Progenitor cell of endocrine pancreas (in vitro differentiated cells): ENCODE measurements at regions not wholly inside any gene's neighbourhood (a gene's known extent, or its start where the extent isn't known, plus 50 kb on each side); places are given as distances from the start of the nearest gene placed in this dataset.

Source experiments
- DNase-seq: peaks from one replicate; pipeline ENCODE4 v3.0.0; 2021; ENCODE audit warnings: low spot score; ENCODE audit not compliant: unreplicated experiment
- H3K27ac Mint-ChIP-seq: 2 replicates; pipeline ENCODE4 v1.8.0; 2021; ENCODE audit warnings: mild to moderate bottlenecking, moderate library complexity, mixed read lengths
- H3K27me3 Mint-ChIP-seq: 2 replicates; pipeline ENCODE4 v1.8.0; 2021; ENCODE audit warnings: mixed read lengths
- H3K36me3 Mint-ChIP-seq: 2 replicates; pipeline ENCODE4 v1.8.0; 2022; ENCODE audit warnings: mixed read lengths; ENCODE audit not compliant: insufficient read depth
- H3K4me1 Mint-ChIP-seq: 2 replicates; pipeline ENCODE4 v1.8.0; 2021; ENCODE audit warnings: low read depth, mixed read lengths
- H3K4me3 Mint-ChIP-seq: 2 replicates; pipeline ENCODE4 v1.8.0; 2021; ENCODE audit warnings: low read depth, mild to moderate bottlenecking, moderate library complexity, mixed read lengths
- H3K9me3 Mint-ChIP-seq: 2 replicates; pipeline ENCODE4 v1.8.0; 2021; ENCODE audit warnings: low read depth, mixed read lengths
- CTCF ChIP-seq: fragments of 200-600 bp; sonication (generic); IDR thresholded peaks from one replicate; pipeline ENCODE4 v1.5.0; 2021; ENCODE audit warnings: antibody characterized with exemption, mild to moderate bottlenecking; ENCODE audit not compliant: unreplicated experiment

- TF ChIP-seq CTCF, result no peak
- H3K9me3 Mint-ChIP-seq, result no peaks in the 10 kb centered on the region
- no peaks in the 10 kb centered on the region for H3K36me3 Mint-ChIP-seq
- DNase-seq, result no peak
- peaks cover 13% of the 10 kb centered on the region for H3K4me1 Mint-ChIP-seq
- no peak overlapping the region for H3K4me3 Mint-ChIP-seq
- H3K27ac Mint-ChIP-seq, result no peak overlapping the region
- H3K27me3 Mint-ChIP-seq, result peaks cover 9% of the 10 kb centered on the region
Observed at GRCh38 chr10:131451407-131452015, 140.0 kb upstream of the TCERG1L start.

GRCh38 chr10:131452926-131453720 lies 141.6 kb upstream of the TCERG1L start:
- peak; percentile 36 for DNase-seq
- peaks cover 13% of the 10 kb centered on the region for H3K4me1 Mint-ChIP-seq
- no peaks in the 10 kb centered on the region for H3K9me3 Mint-ChIP-seq
- no peak overlapping the region for H3K27ac Mint-ChIP-seq
- no peaks in the 10 kb centered on the region for H3K36me3 Mint-ChIP-seq
- peaks cover 9% of the 10 kb centered on the region for H3K27me3 Mint-ChIP-seq
- peak overlapping the region; percentile 51 for H3K4me3 Mint-ChIP-seq
- no peak for TF ChIP-seq CTCF

GRCh38 chr10:131453721-131454634 lies 142.5 kb upstream of the TCERG1L start:
- peak overlapping the region; percentile 86 for H3K27ac Mint-ChIP-seq

GRCh38 chr10:131456411-131456810 lies 144.9 kb upstream of the TCERG1L start:
- no peak for DNase-seq
- H3K9me3 Mint-ChIP-seq, result no peaks in the 10 kb centered on the region
- no peak for TF ChIP-seq CTCF
- H3K4me1 Mint-ChIP-seq, result peaks cover 24% of the 10 kb centered on the region
- peaks cover 13% of the 10 kb centered on the region for H3K27me3 Mint-ChIP-seq
- H3K27ac Mint-ChIP-seq, result no peak overlapping the region
- H3K36me3 Mint-ChIP-seq, result no peaks in the 10 kb centered on the region
- H3K4me3 Mint-ChIP-seq, result no peak overlapping the region

More at GRCh38 chr10:131453721-131454634, 142.5 kb upstream of the TCERG1L start:
- peaks cover 13% of the 10 kb centered on the region for H3K27me3 Mint-ChIP-seq
- H3K36me3 Mint-ChIP-seq, result no peaks in the 10 kb centered on the region
- DNase-seq, result peak; percentile 85
- H3K9me3 Mint-ChIP-seq, result no peaks in the 10 kb centered on the region
- peak overlapping the region; percentile 68 for H3K4me3 Mint-ChIP-seq
- peaks cover 13% of the 10 kb centered on the region for H3K4me1 Mint-ChIP-seq
- peak; percentile 88 for TF ChIP-seq CTCF

GRCh38 chr10:131461093-131461492 lies 149.6 kb upstream of the TCERG1L start:
- DNase-seq, result no peak
- no peak overlapping the region for H3K27ac Mint-ChIP-seq
- H3K4me3 Mint-ChIP-seq, result no peak overlapping the region
- no peak for TF ChIP-seq CTCF
- peaks cover 28% of the 10 kb centered on the region for H3K27me3 Mint-ChIP-seq
- no peaks in the 10 kb centered on the region for H3K9me3 Mint-ChIP-seq
- no peaks in the 10 kb centered on the region for H3K36me3 Mint-ChIP-seq
- peaks cover 13% of the 10 kb centered on the region for H3K4me1 Mint-ChIP-seq
